IPS-15b (cell line): ENCODE measurements at regions not wholly inside any gene's neighbourhood (a gene's known extent, or its start where the extent isn't known, plus 50 kb on each side); places are given as distances from the start of the nearest gene placed in this dataset.
"Not testable (repeated sequence)": the region's sequence is repeated elsewhere in the genome, so short reads cannot be mapped to it uniquely, and the experiment has no call there.

Source experiments
- H3K27me3 ChIP-seq: one replicate; pipeline ENCODE4 v1.6.1; 2013; ENCODE audit warnings: low read length; ENCODE audit not compliant: control insufficient read depth, insufficient read depth
- H3K36me3 ChIP-seq: one replicate; pipeline ENCODE4 v1.6.1; 2013; ENCODE audit warnings: low read length; ENCODE audit not compliant: control insufficient read depth, insufficient read depth
- H3K4me1 ChIP-seq: one replicate; pipeline ENCODE4 v1.6.1; 2013; ENCODE audit warnings: mild to moderate bottlenecking, low read length; ENCODE audit not compliant: control insufficient read depth, insufficient read depth
- H3K4me3 ChIP-seq: one replicate; pipeline ENCODE4 v1.5.1; 2013; ENCODE audit warnings: low read depth, low read length
- H3K9ac ChIP-seq: one replicate; pipeline ENCODE4 v1.6.1; 2013; ENCODE audit warnings: low read depth, mild to moderate bottlenecking, low read length
- H3K9me3 ChIP-seq: one replicate; pipeline ENCODE4 v1.6.1; 2013; ENCODE audit warnings: mild to moderate bottlenecking, low read length; ENCODE audit not compliant: control insufficient read depth, insufficient read depth

- H3K4me1 ChIP-seq: no peaks in the 10 kb centered on the region
- H3K27me3 ChIP-seq: no peaks in the 10 kb centered on the region
- H3K9ac ChIP-seq: no peak overlapping the region
- no peaks in the 10 kb centered on the region for H3K9me3 ChIP-seq
- no peaks in the 10 kb centered on the region for H3K36me3 ChIP-seq
- no peak overlapping the region for H3K4me3 ChIP-seq
Measured at GRCh38 chr9:75657015-75657414, 233.5 kb upstream of the PCSK5 start.

- Histone ChIP-seq H3K4me1 (no peaks in the 10 kb centered on the region), H3K36me3 (no peaks in the 10 kb centered on the region), H3K4me3 (no peak overlapping the region), H3K27me3 (no peaks in the 10 kb centered on the region), H3K9me3 (no peaks in the 10 kb centered on the region), H3K9ac (no peak overlapping the region)
Measured at GRCh38 chr9:75658301-75658905, 232.1 kb upstream of the PCSK5 start.

GRCh38 chr9:75664597-75664996, 225.9 kb upstream of the PCSK5 start:
- H3K27me3 ChIP-seq: no peaks in the 10 kb centered on the region
- H3K4me1 ChIP-seq: no peaks in the 10 kb centered on the region
- no peak overlapping the region for H3K9ac ChIP-seq
- no peaks in the 10 kb centered on the region for H3K9me3 ChIP-seq
- no peaks in the 10 kb centered on the region for H3K36me3 ChIP-seq
- H3K4me3 ChIP-seq: no peak overlapping the region

GRCh38 chr9:75666856-75667554, 223.5 kb upstream of the PCSK5 start:
- no peaks in the 10 kb centered on the region for H3K4me1 ChIP-seq
- no peaks in the 10 kb centered on the region for H3K36me3 ChIP-seq
- H3K9me3 ChIP-seq: no peaks in the 10 kb centered on the region
- H3K27me3 ChIP-seq: no peaks in the 10 kb centered on the region
- no peak overlapping the region for H3K4me3 ChIP-seq
- H3K9ac ChIP-seq: no peak overlapping the region

- H3K9ac ChIP-seq: no peak overlapping the region
- no peaks in the 10 kb centered on the region for H3K9me3 ChIP-seq
Measured at GRCh38 chr9:75669721-75670120, 220.8 kb upstream of the PCSK5 start.

GRCh38 chr9:75671354-75671753, 219.1 kb upstream of the PCSK5 start:
- no peak overlapping the region for H3K4me3 ChIP-seq
- no peaks in the 10 kb centered on the region for H3K4me1 ChIP-seq
- H3K9me3 ChIP-seq: no peaks in the 10 kb centered on the region
- no peaks in the 10 kb centered on the region for H3K36me3 ChIP-seq
- no peak overlapping the region for H3K9ac ChIP-seq
- H3K27me3 ChIP-seq: no peaks in the 10 kb centered on the region

More at GRCh38 chr9:75669721-75670120, 220.8 kb upstream of the PCSK5 start:
- Histone ChIP-seq H3K36me3 (no peaks in the 10 kb centered on the region), H3K4me3 (no peak overlapping the region), H3K4me1 (no peaks in the 10 kb centered on the region), H3K27me3 (no peaks in the 10 kb centered on the region)

- Histone ChIP-seq H3K4me1 (no peaks in the 10 kb centered on the region), H3K4me3 (no peak overlapping the region), H3K27me3 (no peaks in the 10 kb centered on the region), H3K36me3 (no peaks in the 10 kb centered on the region), H3K9me3 (no peaks in the 10 kb centered on the region), H3K9ac (no peak overlapping the region)
Measured at GRCh38 chr9:75672478-75672877, 218.0 kb upstream of the PCSK5 start.

GRCh38 chr9:75683591-75683990, 206.9 kb upstream of the PCSK5 start:
- Histone ChIP-seq H3K27me3 (no peaks in the 10 kb centered on the region), H3K4me3 (no peak overlapping the region), H3K9ac (no peak overlapping the region), H3K4me1 (no peaks in the 10 kb centered on the region), H3K36me3 (no peaks in the 10 kb centered on the region), H3K9me3 (no peaks in the 10 kb centered on the region)

- Histone ChIP-seq H3K9me3 (no peaks in the 10 kb centered on the region), H3K4me1 (no peaks in the 10 kb centered on the region), H3K9ac (no peak overlapping the region), H3K36me3 (no peaks in the 10 kb centered on the region), H3K27me3 (no peaks in the 10 kb centered on the region), H3K4me3 (no peak overlapping the region)
Measured at GRCh38 chr9:75685062-75685461, 205.4 kb upstream of the PCSK5 start.

GRCh38 chr9:75687359-75687953, 203.0 kb upstream of the PCSK5 start:
- H3K4me1 ChIP-seq: no peaks in the 10 kb centered on the region
- no peaks in the 10 kb centered on the region for H3K36me3 ChIP-seq
- no peaks in the 10 kb centered on the region for H3K9me3 ChIP-seq
- H3K27me3 ChIP-seq: no peaks in the 10 kb centered on the region
- H3K4me3 ChIP-seq: no peak overlapping the region
- H3K9ac ChIP-seq: no peak overlapping the region

GRCh38 chr9:75690551-75690950, 199.9 kb upstream of the PCSK5 start:
- H3K4me3 ChIP-seq, H3K36me3 ChIP-seq, H3K4me1 ChIP-seq, H3K27me3 ChIP-seq, H3K9me3 ChIP-seq, H3K9ac ChIP-seq: not testable (repeated sequence)

GRCh38 chr9:75691408-75691807, 199.1 kb upstream of the PCSK5 start:
- Histone ChIP-seq H3K4me3 (no peak overlapping the region), H3K9ac (no peak overlapping the region), H3K27me3 (no peaks in the 10 kb centered on the region), H3K36me3 (no peaks in the 10 kb centered on the region), H3K4me1 (no peaks in the 10 kb centered on the region), H3K9me3 (no peaks in the 10 kb centered on the region)
